GM21423 (cell line): ENCODE measurements at regions not wholly inside any gene's neighbourhood (a gene's known extent, or its start where the extent isn't known, plus 50 kb on each side); places are given as distances from the start of the nearest gene placed in this dataset.
"Not testable (repeated sequence)": the region's sequence is repeated elsewhere in the genome, so short reads cannot be mapped to it uniquely, and the experiment has no call there.

Experiments
- ATAC-seq: cut with Tn5 transposase; IDR thresholded peaks from one replicate; pipeline ENCODE4 v1.9.1; 2021; ENCODE audit warnings: mild to moderate bottlenecking, moderate library complexity; ENCODE audit not compliant: unreplicated experiment

GRCh38 chr2:37802211-37802752, 122.8 kb upstream of the RMDN2 start:
- ATAC-seq: no peak

GRCh38 chr2:37802899-37803379, 122.1 kb upstream of the RMDN2 start:
- ATAC-seq: no peak

GRCh38 chr2:37806004-37806403, 119.1 kb upstream of the RMDN2 start:
- not testable (repeated sequence) for ATAC-seq

- no peak for ATAC-seq
Measured at GRCh38 chr2:37809525-37809924, 115.6 kb upstream of the RMDN2 start.

GRCh38 chr2:37809931-37810570, 115.0 kb upstream of the RMDN2 start:
- ATAC-seq: no peak

- no peak for ATAC-seq
Measured at GRCh38 chr2:37812414-37812813, 112.7 kb upstream of the RMDN2 start.

GRCh38 chr2:37812941-37813730, 112.0 kb upstream of the RMDN2 start:
- no peak for ATAC-seq

- ATAC-seq: no peak
Measured at GRCh38 chr2:37816036-37816435, 109.1 kb upstream of the RMDN2 start.

- no peak for ATAC-seq
Measured at GRCh38 chr2:37816686-37817085, 108.4 kb upstream of the RMDN2 start.

GRCh38 chr2:37819186-37819585, 105.9 kb upstream of the RMDN2 start:
- ATAC-seq: no peak

- no peak for ATAC-seq
Measured at GRCh38 chr2:37820471-37820986, 104.6 kb upstream of the RMDN2 start.

- no peak for ATAC-seq
Measured at GRCh38 chr2:37825586-37825985, 99.5 kb upstream of the RMDN2 start.

- ATAC-seq: no peak
Measured at GRCh38 chr2:37826611-37827010, 98.5 kb upstream of the RMDN2 start.

GRCh38 chr2:37827455-37827854, 97.6 kb upstream of the RMDN2 start:
- no peak for ATAC-seq

GRCh38 chr2:37827911-37828511, 97.1 kb upstream of the RMDN2 start:
- no peak for ATAC-seq

GRCh38 chr2:37829202-37829601, 95.9 kb upstream of the RMDN2 start:
- ATAC-seq: no peak

GRCh38 chr2:37829616-37830395, 95.3 kb upstream of the RMDN2 start:
- no peak for ATAC-seq

- ATAC-seq: no peak
Measured at GRCh38 chr2:37830636-37831035, 94.5 kb upstream of the RMDN2 start.

GRCh38 chr2:37831081-37831780, 93.9 kb upstream of the RMDN2 start:
- no peak for ATAC-seq

GRCh38 chr2:37832590-37833197, 92.4 kb upstream of the RMDN2 start:
- peak; percentile 59 for ATAC-seq
